ENCODE measurements at regions not wholly inside any gene's neighbourhood (a gene's known extent, or its start where the extent isn't known, plus 50 kb on each side); places are given as distances from the start of the nearest gene placed in this dataset.

GRCh38 chr6:98203170-98203806 lies 631.1 kb upstream of the POU3F2 start:
- no peak for DNase-seq

DNA sequence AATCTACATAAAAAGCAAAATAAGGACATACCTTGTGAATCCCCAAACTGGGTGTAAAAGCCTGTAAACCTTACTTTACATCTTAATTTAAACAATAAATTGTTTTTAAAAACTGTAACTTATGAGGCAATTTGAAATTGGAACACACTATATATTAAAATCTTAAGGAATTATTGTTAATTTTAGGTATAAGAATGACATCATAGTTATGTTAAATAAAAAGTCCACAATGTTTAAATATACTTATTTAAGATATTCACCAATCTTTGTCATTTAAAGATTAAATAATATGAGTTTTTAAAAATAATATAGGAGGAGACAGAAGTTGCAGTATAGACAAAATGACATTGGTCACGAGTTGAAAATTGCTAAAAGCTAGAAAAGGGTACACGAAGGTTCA lies 621.9 kb upstream of the POU3F2 start:
- no peak for DNase-seq

DNA sequence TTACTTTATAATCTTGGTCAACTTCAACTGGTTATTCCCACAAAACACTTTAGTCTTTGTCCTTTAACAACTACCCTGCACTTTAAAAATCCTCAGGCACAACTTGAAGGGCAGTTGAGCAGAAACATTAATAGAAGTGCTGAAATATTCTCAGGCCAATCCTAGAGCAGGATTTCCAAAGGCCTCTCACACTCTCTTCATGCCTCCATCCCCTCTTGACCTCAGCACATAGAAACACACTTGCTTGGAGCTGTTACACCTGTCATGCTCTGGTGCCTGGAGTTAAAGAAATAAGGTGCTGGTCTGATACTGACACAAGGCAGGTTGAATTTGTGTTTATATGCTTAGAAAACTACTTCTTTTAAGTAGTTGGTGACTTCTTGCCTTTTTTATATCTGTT lies 618.8 kb upstream of the POU3F2 start:
- DNase-seq, result no peak

DNA sequence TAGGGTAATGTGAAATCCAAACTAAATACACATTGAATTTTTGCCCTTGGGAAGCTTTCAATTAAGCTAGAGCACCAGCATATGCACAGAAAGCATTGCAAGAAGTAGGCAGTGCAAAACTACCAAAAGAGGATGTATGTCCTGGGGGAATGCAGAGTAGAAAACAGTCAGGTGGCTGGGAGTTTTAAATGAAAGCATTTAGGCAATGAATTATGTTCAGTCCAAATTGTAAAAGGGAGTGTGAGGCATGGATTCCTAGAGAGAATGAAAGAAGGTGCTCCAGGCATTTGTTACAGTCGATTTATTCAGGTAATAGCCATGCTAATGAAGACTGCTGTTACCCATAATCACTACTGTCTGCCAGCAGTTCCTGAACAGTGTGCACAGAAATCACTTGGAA lies 604.1 kb upstream of the POU3F2 start:
- DNase-seq, result no peak

DNA sequence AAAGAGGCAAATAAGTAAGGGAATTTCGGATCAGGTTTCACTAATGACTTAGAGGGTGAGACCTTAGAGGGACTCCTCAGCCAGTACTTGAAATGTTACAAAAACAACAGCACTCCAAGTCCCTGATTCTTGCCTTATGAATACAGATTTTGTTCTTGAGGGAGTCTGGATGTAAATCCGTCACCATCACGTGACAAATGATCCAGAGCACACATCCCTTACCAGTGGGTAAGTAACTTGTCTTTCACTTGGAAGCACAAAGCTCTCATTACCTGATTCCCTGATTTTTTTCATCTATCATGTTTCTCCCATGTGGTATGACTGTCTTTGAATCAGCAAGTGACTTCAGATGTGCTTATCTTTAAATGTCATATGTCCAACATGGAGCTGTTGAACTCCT lies 595.3 kb upstream of the POU3F2 start:
- no peak for DNase-seq

GRCh38 chr6:98241630-98242029 lies 592.7 kb upstream of the POU3F2 start:
- no peak for DNase-seq

- no peak for DNase-seq
Measured at GRCh38 chr6:98254624-98255023, 579.8 kb upstream of the POU3F2 start.

DNA sequence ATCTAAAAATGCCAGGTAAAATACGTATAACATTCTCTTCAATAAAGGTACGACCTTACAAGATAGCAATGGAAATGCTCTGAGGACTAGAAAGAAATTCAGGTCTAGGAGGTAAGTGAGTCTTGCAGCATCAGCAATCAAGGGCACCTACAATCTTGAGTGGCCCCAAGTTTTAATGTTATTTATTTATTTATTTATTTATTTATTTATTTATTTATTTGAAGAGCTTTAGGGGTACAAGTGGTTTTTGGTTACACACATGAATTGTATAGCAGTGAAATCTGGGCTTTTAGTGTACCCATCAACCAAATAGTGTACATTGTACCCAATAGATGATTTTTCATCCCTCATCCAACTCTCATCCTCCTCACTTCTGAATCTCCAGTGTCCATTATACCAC lies 574.0 kb upstream of the POU3F2 start:
- DNase-seq, result no peak

GRCh38 chr6:98272060-98272459 lies 562.3 kb upstream of the POU3F2 start:
- DNase-seq, result no peak

- DNase-seq, result no peak
Measured at GRCh38 chr6:98274691-98275090, 559.7 kb upstream of the POU3F2 start.

GRCh38 chr6:98280492-98280891 lies 553.9 kb upstream of the POU3F2 start:
- no peak for DNase-seq

GRCh38 chr6:98286620-98287019 lies 547.8 kb upstream of the POU3F2 start:
- DNase-seq, result no peak

- DNase-seq, result no peak
Measured at GRCh38 chr6:98287876-98288275, 546.5 kb upstream of the POU3F2 start.

- DNase-seq, result no peak
Measured at GRCh38 chr6:98292810-98293209, 541.6 kb upstream of the POU3F2 start.

DNA sequence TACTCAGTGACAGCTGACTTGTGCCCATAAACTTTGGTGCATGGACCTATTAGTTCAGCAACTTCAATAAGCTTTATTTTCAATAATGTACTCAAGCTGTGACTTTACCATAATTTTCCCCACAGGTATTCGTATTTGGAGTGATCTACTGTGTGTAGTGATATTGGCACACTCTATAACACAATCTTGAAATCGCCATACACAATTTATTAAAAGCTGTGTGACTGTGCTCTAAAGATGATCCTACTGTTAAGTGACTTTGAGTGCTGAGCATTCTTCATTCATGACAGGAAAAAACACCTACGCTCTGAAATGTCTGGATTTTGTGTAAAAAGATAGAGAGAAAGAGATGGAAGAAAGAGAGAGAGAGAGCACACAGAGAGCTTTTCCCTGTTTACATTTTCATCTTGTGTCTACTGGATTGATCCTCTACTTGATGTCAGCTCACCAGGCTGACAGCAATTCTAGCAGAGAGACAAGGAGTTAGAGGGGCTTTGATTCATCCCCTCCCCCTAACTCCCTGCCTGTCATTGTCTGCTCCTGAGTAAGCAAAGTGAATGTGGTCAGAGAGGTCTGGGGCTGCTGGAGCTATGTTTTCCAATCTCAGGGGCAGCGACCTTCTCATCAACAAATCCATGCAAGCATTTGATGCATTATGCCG lies 538.7 kb upstream of the POU3F2 start:
- no peak for DNase-seq

DNA sequence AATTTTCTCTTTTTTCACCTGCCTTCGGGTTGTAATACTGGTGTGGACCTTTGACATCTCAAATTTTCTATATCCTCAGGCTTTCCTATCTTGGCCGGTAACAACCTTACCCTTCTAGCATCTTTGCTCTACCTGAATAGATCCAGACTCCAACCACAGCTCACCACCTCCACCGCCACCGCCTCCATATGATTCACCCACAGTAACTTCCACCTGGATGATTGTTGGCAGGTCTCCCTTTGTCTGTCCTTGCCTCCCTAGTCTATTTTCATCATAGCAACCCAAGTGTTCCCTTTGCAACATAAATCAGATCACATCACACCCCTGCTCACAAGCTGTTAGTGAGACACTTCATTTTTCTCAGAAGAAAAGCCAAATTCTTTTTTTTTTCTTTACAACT lies 525.8 kb upstream of the POU3F2 start:
- DNase-seq, result no peak

GRCh38 chr6:98310443-98310842 lies 523.9 kb upstream of the POU3F2 start:
- no peak for DNase-seq

GRCh38 chr6:98323605-98324004 lies 510.8 kb upstream of the POU3F2 start:
- DNase-seq, result no peak

GRCh38 chr6:98324446-98324845 lies 509.9 kb upstream of the POU3F2 start:
- no peak for DNase-seq

DNA sequence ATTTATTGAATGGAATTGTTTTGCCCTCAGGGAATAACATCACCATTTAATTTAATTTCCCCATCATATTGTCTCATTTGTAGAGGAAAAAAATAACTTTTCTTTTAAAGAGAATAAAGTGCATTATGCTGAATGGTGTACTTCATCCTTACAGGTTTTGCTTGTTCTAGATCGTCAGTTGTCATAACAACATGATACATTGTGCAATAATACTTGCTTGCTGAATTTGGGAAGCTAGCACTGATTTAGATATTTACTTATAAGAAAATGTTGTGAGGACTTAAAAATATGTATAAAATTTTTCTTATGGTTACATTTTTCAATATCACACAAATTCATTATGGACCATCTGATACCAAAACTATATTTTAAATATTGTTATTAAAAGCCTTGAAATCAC lies 509.0 kb upstream of the POU3F2 start:
- DNase-seq, result no peak

GRCh38 chr6:98333273-98333672 lies 501.1 kb upstream of the POU3F2 start:
- DNase-seq, result no peak

- DNase-seq, result no peak
Measured at GRCh38 chr6:98335594-98335993, 498.8 kb upstream of the POU3F2 start.

DNA sequence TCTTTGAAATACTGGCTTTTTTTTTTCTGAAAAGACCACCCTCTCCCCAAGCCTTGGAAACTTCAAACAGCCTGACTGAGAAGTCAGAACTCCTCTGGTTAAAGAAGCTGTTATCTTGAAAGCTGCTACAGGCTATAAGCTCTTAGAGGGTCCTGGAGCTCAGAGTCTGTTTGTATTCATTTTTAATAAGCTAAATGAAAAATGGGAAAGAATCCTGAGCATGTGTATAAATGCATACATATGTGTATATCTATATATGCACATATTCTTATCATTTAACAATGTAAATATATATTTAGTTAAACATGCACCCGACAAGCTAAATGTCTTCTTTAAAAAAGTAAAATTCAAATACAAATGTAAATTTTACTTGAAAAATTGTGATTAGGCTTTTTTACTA lies 494.9 kb upstream of the POU3F2 start:
- DNase-seq, result no peak

DNA sequence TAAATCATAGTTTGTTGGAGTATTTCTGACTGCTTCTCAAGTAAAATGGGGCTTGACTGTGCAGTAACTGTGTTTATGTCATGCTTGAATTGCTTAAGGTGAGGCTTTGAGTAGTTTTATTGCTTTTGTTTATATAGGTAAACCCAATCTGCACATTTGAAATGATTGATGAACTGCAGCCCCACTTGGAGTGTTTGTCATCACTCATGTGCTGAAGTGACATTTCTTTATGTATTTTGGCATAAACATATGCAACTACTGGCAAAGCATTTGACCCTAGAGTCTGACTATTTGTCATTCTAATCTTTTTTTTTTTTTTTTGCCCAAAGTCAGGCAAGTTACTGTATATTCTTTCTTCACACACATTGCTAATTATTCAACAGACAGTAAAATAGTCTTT lies 491.4 kb upstream of the POU3F2 start:
- DNase-seq, result no peak

DNA sequence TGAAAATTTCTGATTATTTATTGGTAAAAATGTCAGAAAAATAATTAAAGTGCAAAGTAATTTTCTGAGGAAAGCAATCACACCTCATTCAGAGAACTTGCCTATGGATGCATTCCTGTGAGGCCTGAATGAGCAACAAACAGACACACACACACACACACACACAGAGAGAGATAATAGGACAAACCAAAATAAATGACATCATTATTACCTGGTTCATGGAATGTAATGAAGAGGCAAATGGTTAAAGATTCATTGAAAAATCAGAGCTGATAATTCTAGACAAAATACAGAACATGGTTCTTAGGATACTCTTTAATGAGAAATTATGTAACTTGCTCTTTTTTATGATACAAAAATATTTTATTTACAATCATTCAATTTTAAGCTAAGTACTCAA lies 490.6 kb upstream of the POU3F2 start:
- no peak for DNase-seq
